HL-60/S4 (cell line): ENCODE measurements at regions not wholly inside any gene's neighbourhood (a gene's known extent, or its start where the extent isn't known, plus 50 kb on each side); places are given as distances from the start of the nearest gene placed in this dataset.
"Not testable (repeated sequence)": the region's sequence is repeated elsewhere in the genome, so short reads cannot be mapped to it uniquely, and the experiment has no call there.

ENCODE experiments used
- in situ Hi-C: fragments of 300-500 bp; cut with MboI; formaldehyde crosslinking; loops from 2 replicates; pipeline ENCODE4 v1.14.3; 2022; ENCODE audit warnings: low sequenced_read_pairs

- in situ Hi-C loops = no loop called here
Observed at GRCh38 chr13:59266478-59267063, 897.2 kb downstream of the DIAPH3 start.

- in situ Hi-C loops = no loop called here
Observed at GRCh38 chr13:59269476-59269875, 894.3 kb downstream of the DIAPH3 start.

GRCh38 chr13:59270327-59270726, 893.4 kb downstream of the DIAPH3 start:
- in situ Hi-C loops = no loop called here

- in situ Hi-C loops = no loop called here
Observed at GRCh38 chr13:59274958-59275727, 888.6 kb downstream of the DIAPH3 start.

- in situ Hi-C loops = no loop called here
Observed at GRCh38 chr13:59276436-59276835, 887.3 kb downstream of the DIAPH3 start.

DNA sequence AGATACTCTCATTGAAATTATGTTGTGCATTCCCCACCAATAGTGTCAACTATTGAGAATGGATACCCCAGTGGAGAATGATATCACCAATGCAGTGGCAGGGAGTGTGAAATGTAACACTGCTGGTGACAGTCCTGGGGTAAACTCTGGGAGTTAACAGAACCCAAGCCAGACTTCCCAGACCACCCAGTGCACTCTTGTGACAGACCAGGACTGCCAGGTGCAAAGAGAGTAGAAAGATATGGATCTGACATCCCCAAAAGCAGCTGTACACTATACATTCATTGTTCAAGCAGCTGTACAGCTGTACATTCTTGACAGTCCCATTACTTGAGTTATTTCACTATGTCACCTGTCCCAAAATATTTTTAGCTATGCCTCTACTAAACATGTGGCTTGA, 886.6 kb downstream of the DIAPH3 start:
- in situ Hi-C loops = no loop called here

- in situ Hi-C loops = no loop called here
Observed at GRCh38 chr13:59279028-59279427, 884.7 kb downstream of the DIAPH3 start.

DNA sequence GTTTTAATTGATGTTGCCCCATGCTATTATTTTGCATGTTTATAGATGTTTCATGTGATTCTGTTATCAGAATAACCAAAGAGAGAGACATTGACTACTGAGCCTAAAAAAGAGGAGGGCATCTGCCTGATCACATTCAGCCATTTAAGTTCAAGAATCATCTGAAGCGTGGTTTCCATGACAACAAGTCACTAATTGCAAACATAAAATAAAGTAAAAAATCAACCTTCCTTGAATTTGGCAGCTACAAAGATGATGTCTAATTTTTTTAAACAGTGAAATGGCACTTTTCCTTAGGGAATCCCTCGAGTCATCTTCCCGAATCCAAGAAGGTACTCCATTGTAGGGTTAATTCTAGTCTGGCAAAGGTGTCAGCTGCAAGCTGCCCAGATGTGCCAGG, 884.2 kb downstream of the DIAPH3 start:
- in situ Hi-C loops = no loop called here

GRCh38 chr13:59280297-59280696, 883.4 kb downstream of the DIAPH3 start:
- in situ Hi-C loops = no loop called here

- in situ Hi-C loops = no loop called here
Observed at GRCh38 chr13:59281453-59281852, 882.3 kb downstream of the DIAPH3 start.

DNA sequence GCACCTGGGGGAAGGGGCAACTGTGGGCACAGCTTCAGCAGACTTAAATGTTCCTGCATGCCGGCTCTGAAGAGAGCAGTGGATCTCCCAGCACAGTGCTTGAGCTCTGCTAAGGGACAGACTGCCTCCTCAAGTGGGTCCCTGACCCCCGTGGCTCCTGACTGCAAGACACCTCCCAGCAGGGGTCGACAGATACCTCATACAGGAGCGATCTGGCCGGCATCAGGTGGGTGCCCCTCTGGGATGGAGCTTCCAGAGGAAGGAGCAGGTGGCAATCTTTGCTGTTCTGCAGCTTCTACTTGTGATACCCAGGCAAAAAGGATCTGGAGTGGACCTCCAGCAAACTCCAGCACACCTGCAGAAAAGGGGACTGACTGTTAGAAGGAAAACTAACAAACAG, 871.5 kb downstream of the DIAPH3 start:
- in situ Hi-C loops = not testable (repeated sequence)

- in situ Hi-C loops = no loop called here
Observed at GRCh38 chr13:59299584-59299983, 864.1 kb downstream of the DIAPH3 start.

DNA sequence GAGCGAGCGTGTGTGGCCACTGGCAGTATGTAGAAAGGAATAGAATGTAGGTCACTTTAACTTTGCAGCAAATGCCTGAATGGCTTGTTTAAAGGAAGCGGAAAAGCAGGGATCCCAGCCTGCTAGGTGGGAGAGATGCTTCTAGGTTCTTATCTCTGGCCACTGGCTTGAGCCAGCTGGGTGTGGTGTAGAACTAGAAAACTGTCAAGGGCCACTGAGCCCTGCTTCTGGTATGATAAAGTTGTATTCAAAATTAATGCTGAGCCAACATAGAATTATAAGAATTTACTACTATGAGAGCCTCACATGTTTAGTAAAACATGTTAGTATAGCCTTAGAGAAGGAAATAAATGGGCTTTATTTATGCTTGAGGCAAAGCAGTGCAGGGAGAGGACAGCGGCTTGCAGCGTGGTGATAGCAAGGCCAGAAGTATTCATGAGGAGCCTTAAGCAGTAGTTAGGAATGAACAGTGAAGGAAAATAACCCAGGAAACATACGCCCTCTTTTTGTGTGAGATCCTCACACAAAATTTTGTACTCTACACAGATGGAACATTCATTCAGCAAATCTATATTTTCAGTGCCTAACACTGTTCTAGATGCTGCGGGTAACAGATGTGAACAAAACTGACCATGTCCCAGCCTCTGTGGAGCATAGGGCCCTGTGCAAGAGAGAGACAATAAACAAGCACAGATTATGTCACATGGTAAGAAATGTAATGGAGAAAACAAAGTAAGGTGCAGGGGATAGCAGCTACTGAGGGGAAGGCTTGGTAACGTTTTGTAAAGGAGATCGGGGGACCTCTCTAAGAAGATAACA, 863.2 kb downstream of the DIAPH3 start:
- in situ Hi-C loops = no loop called here

GRCh38 chr13:59301174-59301567, 862.6 kb downstream of the DIAPH3 start:
- in situ Hi-C loops = no loop called here

GRCh38 chr13:59303433-59303832, 860.3 kb downstream of the DIAPH3 start:
- in situ Hi-C loops = no loop called here

- in situ Hi-C loops = no loop called here
Observed at GRCh38 chr13:59304596-59304995, 859.1 kb downstream of the DIAPH3 start.

- in situ Hi-C loops = no loop called here
Observed at GRCh38 chr13:59305896-59306295, 857.8 kb downstream of the DIAPH3 start.

- in situ Hi-C loops = no loop called here
Observed at GRCh38 chr13:59312776-59313175, 851.0 kb downstream of the DIAPH3 start.

GRCh38 chr13:59318320-59318930, 845.3 kb downstream of the DIAPH3 start:
- in situ Hi-C loops = no loop called here

GRCh38 chr13:59319276-59319675, 844.5 kb downstream of the DIAPH3 start:
- in situ Hi-C loops = no loop called here

DNA sequence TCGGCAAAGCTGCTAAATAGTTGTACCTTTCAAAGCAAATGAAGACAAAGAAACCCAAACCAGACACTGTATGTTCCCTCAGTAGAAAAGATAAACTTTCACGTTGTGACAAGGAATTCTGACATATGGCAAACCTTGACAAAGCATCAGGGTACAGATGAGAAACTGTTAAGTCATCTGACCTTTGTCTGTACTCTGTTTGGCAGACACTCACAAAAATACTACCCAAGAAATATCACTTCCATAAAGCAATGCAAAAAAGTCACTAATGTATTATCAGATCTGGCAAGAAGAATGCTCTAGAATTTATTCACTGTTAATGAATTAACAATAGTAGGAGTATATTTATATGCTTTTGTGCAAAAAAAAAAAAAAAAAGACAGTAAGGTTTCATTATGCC, 843.7 kb downstream of the DIAPH3 start:
- in situ Hi-C loops = no loop called here
